Astrocyte of the cerebellum (primary cell): ENCODE measurements at regions not wholly inside any gene's neighbourhood (a gene's known extent, or its start where the extent isn't known, plus 50 kb on each side); places are given as distances from the start of the nearest gene placed in this dataset.

Source experiments
- DNase-seq: peaks from one replicate; pipeline ENCODE4 v3.0.0-alpha.2; 2011; ENCODE audit warnings: low read depth
- H3K4me3 ChIP-seq: 2 replicates; pipeline ENCODE4 v1.5.1; 2011; ENCODE audit warnings: mild to moderate bottlenecking, low read depth, low read length, moderate library complexity
- CTCF ChIP-seq: IDR thresholded peaks from 2 replicates; pipeline ENCODE4 v1.5.1; 2012; ENCODE audit warnings: low read length, low read depth, moderate library complexity, mild to moderate bottlenecking; ENCODE audit errors: missing control alignments
- in situ Hi-C: cut with HindIII; loops from 2 replicates; pipeline ENCODE4 v1.10.0; 2017; ENCODE audit warnings: low sequenced_read_pairs

- TF ChIP-seq CTCF = no peak
- DNase-seq = no peak
- in situ Hi-C loops = no loop called here
- H3K4me3 ChIP-seq = no peak overlapping the region
These were observed 602.4 kb upstream of the RAB6C start for GRCh38 chr2:129377078-129377469.

- no peak for TF ChIP-seq CTCF
- no peak for DNase-seq
- in situ Hi-C loops = no loop called here
- no peak overlapping the region for H3K4me3 ChIP-seq
These were observed 601.3 kb upstream of the RAB6C start for GRCh38 chr2:129378186-129378585.

- no peak for DNase-seq
- in situ Hi-C loops = no loop called here
- no peak overlapping the region for H3K4me3 ChIP-seq
- TF ChIP-seq CTCF = no peak
These were observed 600.1 kb upstream of the RAB6C start for GRCh38 chr2:129379411-129379810.

- TF ChIP-seq CTCF = no peak
- in situ Hi-C loops = no loop called here
- H3K4me3 ChIP-seq = no peak overlapping the region
- no peak for DNase-seq
These were observed 597.7 kb upstream of the RAB6C start for GRCh38 chr2:129381789-129382188.

GRCh38 chr2:129388870-129389269, 590.6 kb upstream of the RAB6C start:
- no peak overlapping the region for H3K4me3 ChIP-seq
- DNase-seq = no peak
- no peak for TF ChIP-seq CTCF
- in situ Hi-C loops = no loop called here

- DNase-seq = no peak
- H3K4me3 ChIP-seq = no peak overlapping the region
- TF ChIP-seq CTCF = no peak
- in situ Hi-C loops = no loop called here
These were observed 585.6 kb upstream of the RAB6C start for GRCh38 chr2:129393816-129394215.

- no peak overlapping the region for H3K4me3 ChIP-seq
- peak; percentile 3 for DNase-seq
- in situ Hi-C loops = no loop called here
- peak; percentile 78 for TF ChIP-seq CTCF
These were observed 582.4 kb upstream of the RAB6C start for GRCh38 chr2:129396980-129397599.
